ENCODE measurements at regions not wholly inside any gene's neighbourhood (a gene's known extent, or its start where the extent isn't known, plus 50 kb on each side); places are given as distances from the start of the nearest gene placed in this dataset.

DNA sequence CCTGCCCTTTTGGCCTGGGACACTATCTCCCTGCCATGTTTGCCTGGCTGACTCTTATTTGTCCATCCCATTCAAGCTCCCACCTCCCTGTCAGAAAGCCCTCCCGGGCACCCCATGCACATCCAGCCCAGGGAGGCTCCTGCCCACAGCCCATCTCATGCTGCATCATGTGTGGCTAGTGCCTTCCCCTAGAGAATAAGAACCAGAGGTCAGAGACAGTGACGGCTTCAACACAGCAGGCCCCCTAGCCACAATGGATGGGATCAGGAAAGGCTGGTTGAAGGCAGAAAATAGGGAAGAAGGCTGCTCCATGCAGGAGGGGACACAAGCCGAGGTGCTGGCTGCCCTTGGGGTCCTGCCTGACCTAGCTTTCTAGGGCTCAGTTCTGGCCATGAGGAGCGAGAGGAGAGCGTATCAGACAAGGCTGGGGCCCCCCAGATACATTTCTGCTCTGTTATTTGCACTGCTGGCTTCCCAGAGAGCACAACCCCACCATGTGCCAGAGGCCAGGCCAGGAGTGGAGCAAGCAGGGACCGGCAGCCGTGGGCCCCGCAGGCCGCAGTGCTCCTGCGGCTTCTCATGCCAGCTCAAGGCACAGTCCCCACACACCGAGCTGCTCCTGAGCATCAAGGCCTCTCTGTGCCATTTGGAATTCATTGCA is 161.1 kb upstream of the ZMIZ1 start:
- Mint-ChIP-seq H3K4me1 (ENCODE audit: low read depth) (peaks cover 5% of the 10 kb centered on the region), H3K27ac (ENCODE audit: unreplicated experiment) (no peak overlapping the region), H3K9me3 (ENCODE audit: low read depth) (no peaks in the 10 kb centered on the region)

GRCh38 chr10:78909221-78909620 is 159.5 kb upstream of the ZMIZ1 start:
- no peaks in the 10 kb centered on the region for H3K9me3 Mint-ChIP-seq (ENCODE audit: low read depth)
- no peak for TF ChIP-seq CTCF (IDR thresholded peaks at IDR 0.05)
- no peak for DNase-seq (ENCODE audit: low spot score)
- no peaks in the 10 kb centered on the region for H3K36me3 Mint-ChIP-seq (ENCODE audit: low read depth)
- peaks cover 5% of the 10 kb centered on the region for H3K4me1 Mint-ChIP-seq (ENCODE audit: low read depth)
- no peak overlapping the region for H3K27ac Mint-ChIP-seq (ENCODE audit: unreplicated experiment)
- peaks cover 18% of the 10 kb centered on the region for H3K27me3 Mint-ChIP-seq (ENCODE audit: low read depth)
- no peak overlapping the region for H3K4me3 Mint-ChIP-seq (ENCODE audit: unreplicated experiment)

More for the DNA sequence above, 161.1 kb upstream of the ZMIZ1 start:
- H3K27me3 Mint-ChIP-seq (ENCODE audit: low read depth): peaks cover 18% of the 10 kb centered on the region
- DNase-seq (ENCODE audit: low spot score): no peak
- no peak for TF ChIP-seq CTCF (IDR thresholded peaks at IDR 0.05)
- H3K4me3 Mint-ChIP-seq (ENCODE audit: unreplicated experiment): no peak overlapping the region
- H3K36me3 Mint-ChIP-seq (ENCODE audit: low read depth): no peaks in the 10 kb centered on the region

DNA sequence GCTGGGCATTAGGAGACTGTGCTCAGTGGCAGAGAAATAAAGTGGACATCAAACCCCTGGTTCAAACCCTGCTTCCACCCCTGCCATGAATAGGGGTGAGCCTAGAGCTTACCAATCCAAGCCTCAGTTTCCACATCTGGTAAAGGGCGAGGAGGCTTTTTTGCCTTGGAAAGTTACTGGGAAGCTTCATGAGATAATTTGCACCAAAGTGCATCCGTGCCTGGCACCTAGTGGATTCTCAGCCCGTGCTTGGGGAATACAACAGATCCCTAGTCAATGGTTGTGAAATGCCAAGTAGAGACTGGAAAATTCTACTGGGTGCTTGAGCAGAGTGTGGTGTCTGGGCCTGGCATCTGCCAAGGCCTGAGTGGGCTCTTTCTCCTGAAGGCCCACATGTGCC is 158.7 kb upstream of the ZMIZ1 start:
- Mint-ChIP-seq H3K4me3 (ENCODE audit: unreplicated experiment) (no peak overlapping the region), H3K27me3 (ENCODE audit: low read depth) (peaks cover 16% of the 10 kb centered on the region), H3K9me3 (ENCODE audit: low read depth) (no peaks in the 10 kb centered on the region), H3K36me3 (ENCODE audit: low read depth) (no peaks in the 10 kb centered on the region), H3K4me1 (ENCODE audit: low read depth) (peaks cover 13% of the 10 kb centered on the region), H3K27ac (ENCODE audit: unreplicated experiment) (no peak overlapping the region)
- no peak for DNase-seq (ENCODE audit: low spot score)
- TF ChIP-seq CTCF (IDR thresholded peaks at IDR 0.05): no peak

DNA sequence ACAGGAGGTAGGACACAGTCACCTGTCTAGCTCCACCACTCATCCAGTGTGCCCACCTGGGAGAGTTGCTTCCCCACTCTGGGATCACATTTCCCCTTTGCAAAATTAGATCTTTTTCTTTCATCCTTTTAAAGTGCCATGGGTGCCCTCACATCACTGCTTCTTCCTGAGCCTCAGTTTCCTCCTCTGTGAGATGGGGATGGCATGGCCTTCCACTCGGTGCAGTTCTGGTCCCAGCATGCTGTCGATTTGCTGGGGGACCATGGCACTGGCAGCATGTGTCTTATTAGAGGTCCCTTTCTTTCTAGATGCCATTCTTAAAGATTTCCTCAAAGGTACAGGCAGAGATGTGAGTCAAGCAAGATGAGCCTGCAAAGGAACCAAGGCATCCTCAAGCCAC is 158.3 kb upstream of the ZMIZ1 start:
- no peak for TF ChIP-seq CTCF (IDR thresholded peaks at IDR 0.05)
- H3K4me3 Mint-ChIP-seq (ENCODE audit: unreplicated experiment): no peak overlapping the region
- no peaks in the 10 kb centered on the region for H3K9me3 Mint-ChIP-seq (ENCODE audit: low read depth)
- H3K27ac Mint-ChIP-seq (ENCODE audit: unreplicated experiment): no peak overlapping the region
- no peaks in the 10 kb centered on the region for H3K36me3 Mint-ChIP-seq (ENCODE audit: low read depth)
- no peak for DNase-seq (ENCODE audit: low spot score)
- peaks cover 18% of the 10 kb centered on the region for H3K4me1 Mint-ChIP-seq (ENCODE audit: low read depth)
- H3K27me3 Mint-ChIP-seq (ENCODE audit: low read depth): peaks cover 12% of the 10 kb centered on the region

- Mint-ChIP-seq H3K4me1 (ENCODE audit: low read depth) (peaks cover 19% of the 10 kb centered on the region), H3K4me3 (ENCODE audit: unreplicated experiment) (no peak overlapping the region), H3K27me3 (ENCODE audit: low read depth) (peaks cover 12% of the 10 kb centered on the region), H3K27ac (ENCODE audit: unreplicated experiment) (no peak overlapping the region), H3K36me3 (ENCODE audit: low read depth) (no peaks in the 10 kb centered on the region), H3K9me3 (ENCODE audit: low read depth) (no peaks in the 10 kb centered on the region)
- no peak for TF ChIP-seq CTCF (IDR thresholded peaks at IDR 0.05)
- no peak for DNase-seq (ENCODE audit: low spot score)
Observed at GRCh38 chr10:78910886-78911285, 157.9 kb upstream of the ZMIZ1 start.
